ENCODE measurements at regions not wholly inside any gene's neighbourhood (a gene's known extent, or its start where the extent isn't known, plus 50 kb on each side); places are given as distances from the start of the nearest gene placed in this dataset.

DNA sequence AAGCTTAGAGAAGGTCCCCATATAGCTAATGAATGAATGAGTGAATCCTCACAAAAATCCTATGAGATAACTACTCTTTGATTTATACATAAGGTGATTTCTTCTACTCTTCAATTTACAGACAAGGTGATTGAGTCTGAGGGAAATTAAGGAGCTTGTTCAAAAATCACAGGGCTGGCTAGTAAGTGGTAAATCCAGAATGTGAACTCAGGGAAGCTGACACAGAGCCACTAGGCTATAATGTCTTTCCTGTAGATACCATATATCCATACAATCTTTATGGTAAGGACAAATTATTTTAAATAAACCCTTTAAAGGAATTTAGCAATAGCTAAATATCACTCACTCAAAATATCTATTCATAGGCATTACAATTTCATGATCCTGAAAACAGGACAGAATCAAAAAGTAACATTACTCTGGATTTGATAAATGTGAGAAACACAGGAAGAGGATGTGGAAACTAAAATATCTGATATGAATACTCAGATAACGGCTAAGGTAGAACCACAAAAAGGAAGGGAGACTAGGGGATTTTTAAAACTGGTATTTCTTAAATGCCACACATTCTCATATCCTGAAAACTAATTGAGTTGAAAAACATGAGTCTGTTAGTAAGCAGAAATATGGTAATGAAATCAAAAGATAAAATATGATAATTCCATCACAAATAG lies 108.2 kb downstream of the NBPF12 start:
- TF ChIP-seq TAF1 (IDR thresholded peaks at IDR 0.05; ENCODE audit: borderline replicate concordance, insufficient read depth, low read length) (no peak), POLR2AphosphoS5 (IDR thresholded peaks at IDR 0.05; ENCODE audit: low read depth, low read length) (no peak), FOXP2 (optimal IDR thresholded peaks at IDR 0.05; ENCODE audit: borderline replicate concordance, extremely low read depth, extremely low read length, insufficient read depth) (no peak), SIN3A (IDR thresholded peaks at IDR 0.05; ENCODE audit: borderline replicate concordance, insufficient read depth, low read length) (no peak)
- TF ChIP-seq, protein P1, sequence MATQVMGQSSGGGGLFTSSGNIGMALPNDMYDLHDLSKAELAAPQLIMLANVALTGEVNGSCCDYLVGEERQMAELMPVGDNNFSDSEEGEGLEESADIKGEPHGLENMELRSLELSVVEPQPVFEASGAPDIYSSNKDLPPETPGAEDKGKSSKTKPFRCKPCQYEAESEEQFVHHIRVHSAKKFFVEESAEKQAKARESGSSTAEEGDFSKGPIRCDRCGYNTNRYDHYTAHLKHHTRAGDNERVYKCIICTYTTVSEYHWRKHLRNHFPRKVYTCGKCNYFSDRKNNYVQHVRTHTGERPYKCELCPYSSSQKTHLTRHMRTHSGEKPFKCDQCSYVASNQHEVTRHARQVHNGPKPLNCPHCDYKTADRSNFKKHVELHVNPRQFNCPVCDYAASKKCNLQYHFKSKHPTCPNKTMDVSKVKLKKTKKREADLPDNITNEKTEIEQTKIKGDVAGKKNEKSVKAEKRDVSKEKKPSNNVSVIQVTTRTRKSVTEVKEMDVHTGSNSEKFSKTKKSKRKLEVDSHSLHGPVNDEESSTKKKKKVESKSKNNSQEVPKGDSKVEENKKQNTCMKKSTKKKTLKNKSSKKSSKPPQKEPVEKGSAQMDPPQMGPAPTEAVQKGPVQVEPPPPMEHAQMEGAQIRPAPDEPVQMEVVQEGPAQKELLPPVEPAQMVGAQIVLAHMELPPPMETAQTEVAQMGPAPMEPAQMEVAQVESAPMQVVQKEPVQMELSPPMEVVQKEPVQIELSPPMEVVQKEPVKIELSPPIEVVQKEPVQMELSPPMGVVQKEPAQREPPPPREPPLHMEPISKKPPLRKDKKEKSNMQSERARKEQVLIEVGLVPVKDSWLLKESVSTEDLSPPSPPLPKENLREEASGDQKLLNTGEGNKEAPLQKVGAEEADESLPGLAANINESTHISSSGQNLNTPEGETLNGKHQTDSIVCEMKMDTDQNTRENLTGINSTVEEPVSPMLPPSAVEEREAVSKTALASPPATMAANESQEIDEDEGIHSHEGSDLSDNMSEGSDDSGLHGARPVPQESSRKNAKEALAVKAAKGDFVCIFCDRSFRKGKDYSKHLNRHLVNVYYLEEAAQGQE (IDR thresholded peaks at IDR 0.05; ENCODE audit: insufficient read depth in 1 of 2, low read depth in 2 of 2, low read length in 2 of 2), result no peak
